ENCODE measurements at regions not wholly inside any gene's neighbourhood (a gene's known extent, or its start where the extent isn't known, plus 50 kb on each side); places are given as distances from the start of the nearest gene placed in this dataset.

- Histone ChIP-seq H3K4me1 (ENCODE audit: insufficient read depth, insufficient read length) (no peaks in the 10 kb centered on the region), H3K9ac (ENCODE audit: insufficient read length, low read depth) (no peak overlapping the region), H3K36me3 (ENCODE audit: insufficient read depth, insufficient read length, low read length) (no peaks in the 10 kb centered on the region), H3K9me3 (ENCODE audit: insufficient read depth, low read length) (no peaks in the 10 kb centered on the region), H3K27me3 (ENCODE audit: insufficient read depth, insufficient read length) (no peaks in the 10 kb centered on the region), H3K4me3 (ENCODE audit: insufficient read length, low read depth) (no peak overlapping the region)
- TF ChIP-seq YY1 (IDR thresholded peaks at IDR 0.05; ENCODE audit: insufficient read depth, insufficient read length) (no peak), ZNF274 (IDR thresholded peaks at IDR 0.05; ENCODE audit: low read depth, low read length) (no peak), SUZ12 (IDR thresholded peaks at IDR 0.05; ENCODE audit: extremely low read depth, insufficient read depth, insufficient read length) (no peak)
- no peak for DNase-seq (ENCODE audit: low read depth, low spot score)
Measured at GRCh38 chr4:180840142-180840541, 1403.1 kb upstream of the TENM3 start.

GRCh38 chr4:180850318-180850940 lies 1392.8 kb upstream of the TENM3 start:
- no peaks in the 10 kb centered on the region for H3K36me3 ChIP-seq (ENCODE audit: insufficient read depth, insufficient read length, low read length)
- TF ChIP-seq YY1 (IDR thresholded peaks at IDR 0.05; ENCODE audit: insufficient read depth, insufficient read length) (no peak), ZNF274 (IDR thresholded peaks at IDR 0.05; ENCODE audit: low read depth, low read length) (no peak), SUZ12 (IDR thresholded peaks at IDR 0.05; ENCODE audit: extremely low read depth, insufficient read depth, insufficient read length) (no peak)
- no peak for DNase-seq (ENCODE audit: low read depth, low spot score)
- H3K9me3 ChIP-seq (ENCODE audit: insufficient read depth, low read length), result no peaks in the 10 kb centered on the region
- no peaks in the 10 kb centered on the region for H3K27me3 ChIP-seq (ENCODE audit: insufficient read depth, insufficient read length)
- no peak overlapping the region for H3K4me3 ChIP-seq (ENCODE audit: insufficient read length, low read depth)
- no peaks in the 10 kb centered on the region for H3K4me1 ChIP-seq (ENCODE audit: insufficient read depth, insufficient read length)
- no peak overlapping the region for H3K9ac ChIP-seq (ENCODE audit: insufficient read length, low read depth)

GRCh38 chr4:180852738-180853137 lies 1390.5 kb upstream of the TENM3 start:
- no peaks in the 10 kb centered on the region for H3K4me1 ChIP-seq (ENCODE audit: insufficient read depth, insufficient read length)
- no peaks in the 10 kb centered on the region for H3K9me3 ChIP-seq (ENCODE audit: insufficient read depth, low read length)
- no peak overlapping the region for H3K9ac ChIP-seq (ENCODE audit: insufficient read length, low read depth)
- no peaks in the 10 kb centered on the region for H3K27me3 ChIP-seq (ENCODE audit: insufficient read depth, insufficient read length)
- TF ChIP-seq ZNF274 (IDR thresholded peaks at IDR 0.05; ENCODE audit: low read depth, low read length) (no peak), SUZ12 (IDR thresholded peaks at IDR 0.05; ENCODE audit: extremely low read depth, insufficient read depth, insufficient read length) (no peak), YY1 (IDR thresholded peaks at IDR 0.05; ENCODE audit: insufficient read depth, insufficient read length) (no peak)
- no peak for DNase-seq (ENCODE audit: low read depth, low spot score)
- no peaks in the 10 kb centered on the region for H3K36me3 ChIP-seq (ENCODE audit: insufficient read depth, insufficient read length, low read length)
- H3K4me3 ChIP-seq (ENCODE audit: insufficient read length, low read depth), result no peak overlapping the region

- TF ChIP-seq SUZ12 (IDR thresholded peaks at IDR 0.05; ENCODE audit: extremely low read depth, insufficient read depth, insufficient read length) (no peak), ZNF274 (IDR thresholded peaks at IDR 0.05; ENCODE audit: low read depth, low read length) (no peak), YY1 (IDR thresholded peaks at IDR 0.05; ENCODE audit: insufficient read depth, insufficient read length) (no peak)
Measured at GRCh38 chr4:180855184-180855583, 1388.0 kb upstream of the TENM3 start.

GRCh38 chr4:180860089-180860720 lies 1383.0 kb upstream of the TENM3 start:
- Histone ChIP-seq H3K9ac (ENCODE audit: insufficient read length, low read depth) (no peak overlapping the region), H3K4me1 (ENCODE audit: insufficient read depth, insufficient read length) (no peaks in the 10 kb centered on the region), H3K4me3 (ENCODE audit: insufficient read length, low read depth) (no peak overlapping the region), H3K36me3 (ENCODE audit: insufficient read depth, insufficient read length, low read length) (no peaks in the 10 kb centered on the region), H3K27me3 (ENCODE audit: insufficient read depth, insufficient read length) (no peaks in the 10 kb centered on the region), H3K9me3 (ENCODE audit: insufficient read depth, low read length) (no peaks in the 10 kb centered on the region)
- DNase-seq (ENCODE audit: low read depth, low spot score), result no peak
- TF ChIP-seq ZNF274 (IDR thresholded peaks at IDR 0.05; ENCODE audit: low read depth, low read length) (no peak), SUZ12 (IDR thresholded peaks at IDR 0.05; ENCODE audit: extremely low read depth, insufficient read depth, insufficient read length) (no peak), YY1 (IDR thresholded peaks at IDR 0.05; ENCODE audit: insufficient read depth, insufficient read length) (no peak)

More at GRCh38 chr4:180855184-180855583, 1388.0 kb upstream of the TENM3 start:
- Histone ChIP-seq H3K4me1 (ENCODE audit: insufficient read depth, insufficient read length) (no peaks in the 10 kb centered on the region), H3K9ac (ENCODE audit: insufficient read length, low read depth) (no peak overlapping the region), H3K27me3 (ENCODE audit: insufficient read depth, insufficient read length) (no peaks in the 10 kb centered on the region), H3K4me3 (ENCODE audit: insufficient read length, low read depth) (no peak overlapping the region), H3K36me3 (ENCODE audit: insufficient read depth, insufficient read length, low read length) (no peaks in the 10 kb centered on the region), H3K9me3 (ENCODE audit: insufficient read depth, low read length) (no peaks in the 10 kb centered on the region)
- no peak for DNase-seq (ENCODE audit: low read depth, low spot score)

GRCh38 chr4:180861651-180862050 lies 1381.6 kb upstream of the TENM3 start:
- Histone ChIP-seq H3K9me3 (ENCODE audit: insufficient read depth, low read length) (peaks cover 2% of the 10 kb centered on the region; the same call in 1 of the 2 replicates), H3K4me1 (ENCODE audit: insufficient read depth, insufficient read length) (no peaks in the 10 kb centered on the region), H3K36me3 (ENCODE audit: insufficient read depth, insufficient read length, low read length) (no peaks in the 10 kb centered on the region), H3K9ac (ENCODE audit: insufficient read length, low read depth) (no peak overlapping the region), H3K4me3 (ENCODE audit: insufficient read length, low read depth) (no peak overlapping the region), H3K27me3 (ENCODE audit: insufficient read depth, insufficient read length) (no peaks in the 10 kb centered on the region)
- TF ChIP-seq YY1 (IDR thresholded peaks at IDR 0.05; ENCODE audit: insufficient read depth, insufficient read length), result no peak
- DNase-seq (ENCODE audit: low read depth, low spot score), result no peak

GRCh38 chr4:180866933-180867643 lies 1376.1 kb upstream of the TENM3 start:
- no peaks in the 10 kb centered on the region for H3K27me3 ChIP-seq (ENCODE audit: insufficient read depth, insufficient read length)
- no peaks in the 10 kb centered on the region for H3K36me3 ChIP-seq (ENCODE audit: insufficient read depth, insufficient read length, low read length)
- H3K4me1 ChIP-seq (ENCODE audit: insufficient read depth, insufficient read length), result no peaks in the 10 kb centered on the region
- H3K9ac ChIP-seq (ENCODE audit: insufficient read length, low read depth), result no peak overlapping the region
- DNase-seq (ENCODE audit: low read depth, low spot score), result no peak
- no peak overlapping the region for H3K4me3 ChIP-seq (ENCODE audit: insufficient read length, low read depth)
- TF ChIP-seq SUZ12 (IDR thresholded peaks at IDR 0.05; ENCODE audit: extremely low read depth, insufficient read depth, insufficient read length) (no peak), YY1 (IDR thresholded peaks at IDR 0.05; ENCODE audit: insufficient read depth, insufficient read length) (no peak), ZNF274 (IDR thresholded peaks at IDR 0.05; ENCODE audit: low read depth, low read length) (no peak)
- peaks cover 5% of the 10 kb centered on the region; the same call in 1 of the 2 replicates for H3K9me3 ChIP-seq (ENCODE audit: insufficient read depth, low read length)

Measured in NT2/D1 (cell line).